SK-N-SH treated with all-trans-retinoic acid at 6 μM for 48 hours (cell line): ENCODE measurements at regions not wholly inside any gene's neighbourhood (a gene's known extent, or its start where the extent isn't known, plus 50 kb on each side); places are given as distances from the start of the nearest gene placed in this dataset.
"Not testable (repeated sequence)": the region's sequence is repeated elsewhere in the genome, so short reads cannot be mapped to it uniquely, and the experiment has no call there.

Source experiments
- ARNTL ChIP-seq: fragments of 450-650 bp; formaldehyde crosslinking; IDR thresholded peaks from 2 replicates; pipeline ENCODE4 v1.5.0; 2020; ENCODE audit warnings: low read depth, mild to moderate bottlenecking, moderate library complexity, borderline replicate concordance
- ESRRG ChIP-seq: fragments of 250-450 bp; sonication (Bioruptor Pico); IDR thresholded peaks from 2 replicates; pipeline ENCODE4 v1.6.1; 2021; ENCODE audit warnings: mild to moderate bottlenecking
- OSR1 ChIP-seq: fragments of 250-450 bp; sonication (Bioruptor Pico); IDR thresholded peaks from 2 replicates; pipeline ENCODE4 v1.8.0; 2022; ENCODE audit warnings: moderate library complexity, mild to moderate bottlenecking, inconsistent platforms
- PPARA ChIP-seq: fragments of 250-450 bp; sonication (Bioruptor Pico); IDR thresholded peaks from 2 replicates; pipeline ENCODE4 v1.5.0; 2020; ENCODE audit warnings: mild to moderate bottlenecking, borderline replicate concordance
- RARB ChIP-seq: fragments of 250-450 bp; sonication (Bioruptor Pico); IDR thresholded peaks from 2 replicates; pipeline ENCODE4 v1.8.0; 2021; ENCODE audit warnings: mild to moderate bottlenecking, moderate library complexity
- ZFP3 ChIP-seq: fragments of 250-450 bp; sonication (Bioruptor Pico); IDR thresholded peaks from 2 replicates; pipeline ENCODE4 v1.5.0; 2020; ENCODE audit warnings: mild to moderate bottlenecking, moderate library complexity
- ZFP30 ChIP-seq: fragments of 450-650 bp; formaldehyde crosslinking; IDR thresholded peaks from 2 replicates; pipeline ENCODE4 v1.5.0; 2022; ENCODE audit warnings: mild to moderate bottlenecking, moderate library complexity
- ZNF70 ChIP-seq: fragments of 450-650 bp; formaldehyde crosslinking; IDR thresholded peaks from 2 replicates; pipeline ENCODE4 v1.5.0; 2020; ENCODE audit warnings: mild to moderate bottlenecking, moderate library complexity
- TF ChIP-seq, protein P1 (sequence below): fragments of 250-450 bp; sonication (Bioruptor Pico); IDR thresholded peaks from 2 replicates; pipeline ENCODE4 v1.5.1; 2020; ENCODE audit warnings: low read depth, mild to moderate bottlenecking, moderate library complexity

DNA sequence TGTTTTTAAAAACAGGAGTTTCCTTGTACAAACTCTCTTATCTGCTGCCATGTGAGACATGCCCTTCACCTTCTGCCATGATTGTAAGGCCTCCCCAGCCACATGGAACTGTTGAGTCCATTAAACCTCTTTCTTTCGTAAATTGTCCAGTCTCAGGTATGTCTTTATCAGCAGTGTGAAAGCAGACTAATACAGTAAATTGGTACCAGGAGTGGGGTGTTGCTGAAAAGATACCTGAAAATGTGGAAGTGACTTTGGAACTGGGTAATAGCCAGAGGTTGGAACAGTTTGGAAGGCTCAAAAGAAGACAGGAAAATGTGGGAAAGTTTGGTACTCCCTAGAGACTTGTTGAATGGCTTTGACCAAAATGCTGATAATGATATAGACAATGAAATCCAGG lies 440.4 kb downstream of the MRPL39 start:
- TF ChIP-seq ESRRG (CRISPR knock-in tag); RARB (CRISPR knock-in tag); OSR1 (CRISPR knock-in tag); ZNF70 (CRISPR knock-in tag); ARNTL; ZFP3 (CRISPR knock-in tag); PPARA (CRISPR knock-in tag); ZFP30: not testable (repeated sequence)
- TF ChIP-seq, protein P1, sequence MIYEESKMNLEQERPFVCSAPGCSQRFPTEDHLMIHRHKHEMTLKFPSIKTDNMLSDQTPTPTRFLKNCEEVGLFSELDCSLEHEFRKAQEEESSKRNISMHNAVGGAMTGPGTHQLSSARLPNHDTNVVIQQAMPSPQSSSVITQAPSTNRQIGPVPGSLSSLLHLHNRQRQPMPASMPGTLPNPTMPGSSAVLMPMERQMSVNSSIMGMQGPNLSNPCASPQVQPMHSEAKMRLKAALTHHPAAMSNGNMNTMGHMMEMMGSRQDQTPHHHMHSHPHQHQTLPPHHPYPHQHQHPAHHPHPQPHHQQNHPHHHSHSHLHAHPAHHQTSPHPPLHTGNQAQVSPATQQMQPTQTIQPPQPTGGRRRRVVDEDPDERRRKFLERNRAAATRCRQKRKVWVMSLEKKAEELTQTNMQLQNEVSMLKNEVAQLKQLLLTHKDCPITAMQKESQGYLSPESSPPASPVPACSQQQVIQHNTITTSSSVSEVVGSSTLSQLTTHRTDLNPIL (CRISPR knock-in tag), result not testable (repeated sequence)
